ENCODE measurements at regions not wholly inside any gene's neighbourhood (a gene's known extent, or its start where the extent isn't known, plus 50 kb on each side); places are given as distances from the start of the nearest gene placed in this dataset.

GRCh38 chr5:2587189-2588031 is 164.1 kb downstream of the IRX2 start:
- Histone ChIP-seq H3K27me3 (replicated peaks in 1 of 4; ENCODE audit: control insufficient read depth in 3 of 4, extremely low read depth in 1 of 4, insufficient read depth in 3 of 4, low read length in 3 of 4) (no peaks in the 10 kb centered on the region), H2BK120ac (replicated peaks; ENCODE audit: low read depth, low read length) (no peak overlapping the region), H3K14ac (ENCODE audit: insufficient read length) (no peak overlapping the region), H4K8ac (ENCODE audit: extremely low read depth, insufficient read depth, low read length) (peak overlapping the region; percentile 35; the same call in 1 of the 2 replicates), H2BK15ac (ENCODE audit: low read length) (no peak overlapping the region), H2AFZ (ENCODE audit: low read length) (no peak overlapping the region), H3K4ac (replicated peaks; ENCODE audit: insufficient read length, low read depth, low read length) (no peak overlapping the region), H3K4me3 (ENCODE audit: extremely low read depth in 1 of 4, insufficient read depth in 2 of 4, low read depth in 3 of 4, low read length in 4 of 4) (no peak overlapping the region), H3K23ac (ENCODE audit: insufficient read length) (no peak overlapping the region), H3K4me1 (replicated peaks in 1 of 4; ENCODE audit: control insufficient read depth in 3 of 4, insufficient read depth in 4 of 4, low read length in 3 of 4) (no peaks in the 10 kb centered on the region; a peak in 1 of 7 replicates), H3K36me3 (ENCODE audit: control insufficient read depth in 2 of 4, insufficient read depth in 4 of 4, low read length in 3 of 4) (no peaks in the 10 kb centered on the region), H4K20me1 (replicated peaks in 1 of 2; ENCODE audit: control insufficient read depth in 1 of 2, insufficient read depth in 2 of 2, low read length in 2 of 2) (peaks cover 0 to 2% of the 10 kb centered on the region in 2 experiments), H4K5ac (ENCODE audit: insufficient read length, low read depth, low read length) (no peak overlapping the region), H3K23me2 (ENCODE audit: low read depth, low read length) (peaks cover 17% of the 10 kb centered on the region; the same call in 1 of the 2 replicates), H2BK20ac (ENCODE audit: low read length) (no peak overlapping the region), H3K79me1 (ENCODE audit: low read depth, low read length) (no peaks in the 10 kb centered on the region), H3K9ac (replicated peaks in 1 of 4; ENCODE audit: extremely low read depth in 1 of 4, low read depth in 3 of 4, low read length in 3 of 4) (no peak overlapping the region), H3K18ac (ENCODE audit: extremely low read depth, low read length) (no peak overlapping the region), H4K91ac (replicated peaks; ENCODE audit: insufficient read length, low read length) (no peak overlapping the region), H2BK12ac (ENCODE audit: low read depth, low read length) (no peak overlapping the region), H3K4me2 (ENCODE audit: insufficient read depth in 1 of 2, low read depth in 2 of 2, low read length in 2 of 2) (no peak overlapping the region), H3K27ac (ENCODE audit: low read depth, low read length) (no peak overlapping the region), H2AK5ac (ENCODE audit: low read depth, low read length) (no peak overlapping the region), H3K79me2 (ENCODE audit: control insufficient read depth in 1 of 2, insufficient read depth in 2 of 2, low read length in 2 of 2) (no peaks in the 10 kb centered on the region), H2BK5ac (ENCODE audit: low read depth, low read length) (no peak overlapping the region), H3K9me3 (ENCODE audit: insufficient read depth in 2 of 2, low read depth in 1 of 2, low read length in 1 of 2) (no peaks in the 10 kb centered on the region), H3K56ac (replicated peaks; ENCODE audit: insufficient read length, low read depth, low read length) (no peak overlapping the region)
- 88% methylated on average over 13 of the region's 15 CpGs; no CpG with 5 or more reads in 1 of the 2 experiments for WGBS, 2 experiments (ENCODE audit: extremely low coverage in 1 of 2, insufficient coverage in 1 of 2, insufficient read length in 1 of 2, insufficient replicate concordance in 2 of 2, low coverage in 1 of 2, low lambda C conversion rate in 2 of 2, missing lambda C conversion rate in 1 of 2)
- ChIA-PET CTCF (ENCODE audit: partially characterized antibody) (no interaction called here), POLR2A (ENCODE audit: partially characterized antibody) (no interaction called here)
- FAIRE-seq (no peak), DNase-seq (ENCODE audit: low read depth in 1 of 2, low spot score in 2 of 2) (no peak)
- TF ChIP-seq ATF2 (IDR thresholded peaks at IDR 0.05; ENCODE audit: low read length) (no peak), CBX8 (IDR thresholded peaks at IDR 0.05; ENCODE audit: borderline replicate concordance, low read depth, low read length) (no peak), EZH2 (IDR thresholded peaks at IDR 0.05; ENCODE audit: low read depth, low read length, severe bottlenecking) (no peak), BACH1 (IDR thresholded peaks at IDR 0.05; ENCODE audit: low read length) (no peak), TCF12 (IDR thresholded peaks at IDR 0.05; ENCODE audit: low read depth, low read length) (no peak), SP2 (IDR thresholded peaks at IDR 0.05; ENCODE audit: low read length) (no peak), KDM4A (IDR thresholded peaks at IDR 0.05; ENCODE audit: low read depth, low read length, severe bottlenecking) (no peak), BRCA1 (IDR thresholded peaks at IDR 0.05; ENCODE audit: low read depth, low read length) (no peak), RNF2 (IDR thresholded peaks at IDR 0.05; ENCODE audit: borderline replicate concordance, low read depth, low read length, missing control alignments, poor library complexity, severe bottlenecking) (no peak), CTBP2 (IDR thresholded peaks at IDR 0.05; ENCODE audit: borderline replicate concordance, insufficient read depth, insufficient read length, low read length) (no peak), CBX5 (IDR thresholded peaks at IDR 0.05; ENCODE audit: low read depth, low read length) (no peak)

Data from H1 (cell line).